ENCODE measurements at regions not wholly inside any gene's neighbourhood (a gene's known extent, or its start where the extent isn't known, plus 50 kb on each side); places are given as distances from the start of the nearest gene placed in this dataset.
"Not testable (repeated sequence)": the region's sequence is repeated elsewhere in the genome, so short reads cannot be mapped to it uniquely, and the experiment has no call there.

DNA sequence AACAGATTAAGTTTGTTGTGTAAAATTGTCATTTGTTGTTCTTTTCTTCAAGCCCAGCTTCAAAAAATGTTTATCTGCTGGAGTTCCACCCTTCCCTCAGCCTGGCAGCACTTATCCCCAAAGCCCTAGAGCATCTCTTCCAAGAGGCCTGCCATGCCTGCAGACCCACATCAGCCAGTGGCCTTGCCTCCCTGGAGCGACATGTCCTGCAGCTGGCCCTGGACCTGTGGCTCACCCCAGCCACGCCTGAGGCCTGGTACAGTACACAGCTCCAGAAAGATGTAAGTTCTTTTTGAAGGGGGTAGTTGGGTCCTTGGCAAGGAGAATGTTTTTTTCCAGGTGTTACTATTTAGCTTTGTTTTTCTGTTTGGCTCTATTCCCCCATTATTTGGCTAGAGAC is 124.8 kb downstream of the CD164 start:
- H3K4me3 ChIP-seq (replicated peaks; ENCODE audit: low read depth, low read length) = no peak overlapping the region
- DNase-seq (ENCODE audit: low read depth) = no peak
- TF ChIP-seq, protein P1, sequence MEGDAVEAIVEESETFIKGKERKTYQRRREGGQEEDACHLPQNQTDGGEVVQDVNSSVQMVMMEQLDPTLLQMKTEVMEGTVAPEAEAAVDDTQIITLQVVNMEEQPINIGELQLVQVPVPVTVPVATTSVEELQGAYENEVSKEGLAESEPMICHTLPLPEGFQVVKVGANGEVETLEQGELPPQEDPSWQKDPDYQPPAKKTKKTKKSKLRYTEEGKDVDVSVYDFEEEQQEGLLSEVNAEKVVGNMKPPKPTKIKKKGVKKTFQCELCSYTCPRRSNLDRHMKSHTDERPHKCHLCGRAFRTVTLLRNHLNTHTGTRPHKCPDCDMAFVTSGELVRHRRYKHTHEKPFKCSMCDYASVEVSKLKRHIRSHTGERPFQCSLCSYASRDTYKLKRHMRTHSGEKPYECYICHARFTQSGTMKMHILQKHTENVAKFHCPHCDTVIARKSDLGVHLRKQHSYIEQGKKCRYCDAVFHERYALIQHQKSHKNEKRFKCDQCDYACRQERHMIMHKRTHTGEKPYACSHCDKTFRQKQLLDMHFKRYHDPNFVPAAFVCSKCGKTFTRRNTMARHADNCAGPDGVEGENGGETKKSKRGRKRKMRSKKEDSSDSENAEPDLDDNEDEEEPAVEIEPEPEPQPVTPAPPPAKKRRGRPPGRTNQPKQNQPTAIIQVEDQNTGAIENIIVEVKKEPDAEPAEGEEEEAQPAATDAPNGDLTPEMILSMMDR (IDR thresholded peaks at IDR 0.05; ENCODE audit: low read length, missing control alignments) = no peak

DNA sequence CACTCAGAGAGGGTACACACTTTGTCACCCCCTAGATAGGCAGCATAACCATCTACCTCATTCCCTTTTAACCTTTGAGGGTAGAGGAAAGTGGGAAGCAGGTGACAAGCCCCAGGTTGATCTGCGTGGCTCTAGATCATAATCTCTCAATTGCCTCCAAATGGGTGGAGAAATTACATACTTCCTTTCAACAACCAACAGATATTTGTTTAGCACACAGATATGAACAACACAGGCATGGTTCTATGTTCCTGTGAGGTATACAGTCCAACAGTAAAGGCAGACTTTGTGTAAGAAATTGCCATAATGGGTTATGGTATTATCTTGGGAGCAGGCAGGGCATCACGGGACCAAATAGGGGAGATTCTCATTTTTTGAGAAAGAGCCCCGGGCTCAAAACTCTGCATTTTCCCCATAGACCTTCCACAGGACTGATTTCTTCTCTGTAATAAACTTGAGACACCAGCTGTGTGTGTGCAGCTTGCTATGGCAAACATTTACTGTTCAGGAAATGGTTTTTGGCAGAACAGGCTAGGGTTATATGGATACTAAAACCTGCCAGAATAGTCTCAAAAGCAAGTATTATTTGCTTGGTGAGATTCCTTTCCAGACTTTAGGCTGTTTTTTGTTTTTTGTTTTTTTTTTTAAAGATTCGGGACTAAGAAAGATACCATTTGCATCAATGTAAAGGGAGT is 126.2 kb downstream of the CD164 start:
- H3K4me3 ChIP-seq (replicated peaks; ENCODE audit: low read depth, low read length) = no peak overlapping the region
- DNase-seq (ENCODE audit: low read depth) = no peak
- TF ChIP-seq, protein P1 (IDR thresholded peaks at IDR 0.05; ENCODE audit: low read length, missing control alignments) = no peak

DNA sequence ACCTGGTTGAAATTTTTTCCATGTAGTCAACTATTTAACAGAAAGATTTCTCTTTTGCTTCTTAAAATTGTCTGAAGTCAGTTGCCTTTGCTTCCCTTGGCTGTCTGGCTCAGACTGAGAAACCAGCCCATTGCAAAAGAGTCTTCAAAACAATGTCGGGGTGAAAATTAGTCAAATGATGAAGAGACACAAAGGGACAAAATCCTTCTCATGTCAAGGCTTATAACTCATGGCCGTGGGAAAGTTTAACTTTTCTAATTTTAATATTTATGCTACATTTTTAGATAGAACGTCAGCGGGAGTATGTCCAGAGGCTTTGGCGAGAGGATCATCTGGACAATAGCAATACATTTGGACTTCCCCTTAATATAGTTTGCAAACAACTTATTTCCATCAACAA is 127.2 kb downstream of the CD164 start:
- H3K4me3 ChIP-seq (replicated peaks; ENCODE audit: low read depth, low read length) = no peak overlapping the region
- TF ChIP-seq, protein P1 (IDR thresholded peaks at IDR 0.05; ENCODE audit: low read length, missing control alignments) = no peak
- DNase-seq (ENCODE audit: low read depth) = no peak

DNA sequence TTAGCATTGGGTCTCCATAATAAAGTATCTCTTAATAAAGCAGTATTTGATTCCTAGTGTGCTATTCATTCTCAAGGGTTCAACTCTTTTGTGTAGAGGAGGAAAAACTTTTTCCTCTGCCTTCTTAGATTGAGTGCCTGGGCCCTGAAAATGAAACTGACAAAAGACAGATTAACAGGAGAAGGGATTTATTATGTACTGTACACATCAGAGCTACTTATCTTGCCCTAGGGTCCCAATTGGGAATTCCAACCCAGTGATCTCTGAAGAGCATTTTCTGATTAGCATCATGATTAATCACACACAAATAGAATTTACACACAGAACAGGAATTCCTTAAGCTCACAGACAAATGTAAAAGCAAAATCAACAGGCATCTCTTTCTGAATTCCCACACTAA is 128.9 kb downstream of the CD164 start:
- TF ChIP-seq, protein P1 (IDR thresholded peaks at IDR 0.05; ENCODE audit: low read length, missing control alignments) = no peak
- H3K4me3 ChIP-seq (replicated peaks; ENCODE audit: low read depth, low read length) = no peak overlapping the region
- no peak for DNase-seq (ENCODE audit: low read depth)

DNA sequence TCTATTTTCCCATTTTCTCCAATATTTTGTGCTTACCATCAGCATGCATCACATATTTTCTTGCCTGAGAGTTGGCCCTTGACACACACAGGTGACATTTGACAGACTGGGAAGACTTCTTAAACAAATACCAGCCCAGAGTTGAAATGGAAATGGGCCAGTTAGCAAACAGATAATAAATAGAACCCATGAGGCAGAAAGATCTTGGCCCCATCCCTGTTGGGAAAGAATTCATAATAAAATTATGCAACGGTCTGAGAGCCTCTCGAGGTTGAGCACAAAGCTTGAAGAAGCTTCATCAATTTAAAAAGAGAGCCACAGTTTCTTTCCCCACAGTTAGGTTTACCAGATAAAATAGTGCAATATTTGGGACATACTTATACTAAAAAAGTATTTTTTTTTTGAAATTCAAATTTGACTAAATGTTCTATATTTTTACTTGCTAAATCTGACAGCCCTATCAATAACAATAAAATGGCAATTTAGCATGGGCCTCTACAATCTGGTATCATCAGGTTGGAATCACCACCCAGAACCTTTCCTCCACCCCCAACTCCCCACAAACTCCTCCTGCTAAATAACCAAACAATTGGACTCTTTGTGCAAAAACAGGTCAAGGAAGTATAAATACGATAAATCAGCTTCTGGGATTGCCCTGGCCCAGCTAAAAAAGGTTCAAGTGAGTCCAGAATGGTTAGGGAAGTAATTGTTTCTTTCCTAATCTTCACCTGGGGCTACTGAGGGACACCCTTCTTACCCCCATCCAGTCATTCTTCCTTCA is 129.8 kb downstream of the CD164 start:
- no peak for DNase-seq (ENCODE audit: low read depth)
- TF ChIP-seq, protein P1 (IDR thresholded peaks at IDR 0.05; ENCODE audit: low read length, missing control alignments) = no peak
- no peak overlapping the region for H3K4me3 ChIP-seq (replicated peaks; ENCODE audit: low read depth, low read length)

DNA sequence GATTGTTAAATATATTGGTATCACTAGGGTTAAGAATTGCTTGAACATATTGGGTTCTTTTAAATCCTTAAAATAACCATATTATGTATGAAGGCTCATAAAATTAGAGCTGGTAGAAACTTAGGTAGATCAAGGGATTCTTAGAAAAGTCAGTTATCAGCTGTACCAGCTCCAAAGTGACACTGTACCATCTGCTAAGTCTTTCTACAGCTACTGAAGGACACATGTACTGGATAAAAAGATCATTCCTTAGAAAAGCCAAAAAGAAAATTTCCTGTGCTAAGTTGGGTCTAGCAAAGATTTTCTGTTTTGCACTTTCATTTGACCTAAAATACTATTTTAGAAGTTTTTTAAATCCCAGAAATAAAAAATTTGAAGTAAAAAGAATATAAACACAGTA is 130.4 kb downstream of the CD164 start:
- TF ChIP-seq, protein P1 (IDR thresholded peaks at IDR 0.05; ENCODE audit: low read length, missing control alignments) = no peak
- no peak for DNase-seq (ENCODE audit: low read depth)

DNA sequence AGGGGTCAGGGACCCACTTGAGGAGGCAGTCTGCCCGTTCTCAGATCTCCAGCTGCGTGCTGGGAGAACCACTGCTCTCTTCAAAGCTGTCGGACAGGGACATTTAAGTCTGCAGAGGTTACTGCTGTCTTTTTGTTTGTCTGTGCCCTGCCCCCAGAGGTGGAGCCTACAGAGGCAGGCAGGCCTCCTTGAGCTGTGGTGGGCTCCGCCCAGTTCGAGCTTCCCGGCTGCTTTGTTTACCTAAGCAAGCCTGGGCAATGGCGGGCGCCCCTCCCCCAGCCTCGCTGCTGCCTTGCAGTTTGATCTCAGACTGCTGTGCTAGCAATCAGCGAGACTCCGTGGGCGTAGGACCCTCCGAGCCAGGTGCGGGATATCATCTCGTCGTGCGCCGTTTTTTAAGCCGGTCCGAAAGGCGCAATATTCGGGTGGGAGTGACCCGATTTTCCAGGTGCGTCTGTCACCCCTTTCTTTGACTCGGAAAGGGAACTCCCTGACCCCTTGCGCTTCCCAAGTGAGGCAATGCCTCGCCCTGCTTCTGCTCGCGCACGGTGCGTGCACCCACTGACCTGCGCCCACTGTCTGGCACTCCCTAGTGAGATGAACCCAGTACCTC is 131.6 kb downstream of the CD164 start:
- not testable (repeated sequence) for DNase-seq (ENCODE audit: low read depth); H3K4me3 ChIP-seq (replicated peaks; ENCODE audit: low read depth, low read length)

More for the DNA sequence above, 130.4 kb downstream of the CD164 start:
- H3K4me3 ChIP-seq (replicated peaks; ENCODE audit: low read depth, low read length) = no peak overlapping the region
